ENCODE measurements at regions not wholly inside any gene's neighbourhood (a gene's known extent, or its start where the extent isn't known, plus 50 kb on each side); places are given as distances from the start of the nearest gene placed in this dataset.

DNA sequence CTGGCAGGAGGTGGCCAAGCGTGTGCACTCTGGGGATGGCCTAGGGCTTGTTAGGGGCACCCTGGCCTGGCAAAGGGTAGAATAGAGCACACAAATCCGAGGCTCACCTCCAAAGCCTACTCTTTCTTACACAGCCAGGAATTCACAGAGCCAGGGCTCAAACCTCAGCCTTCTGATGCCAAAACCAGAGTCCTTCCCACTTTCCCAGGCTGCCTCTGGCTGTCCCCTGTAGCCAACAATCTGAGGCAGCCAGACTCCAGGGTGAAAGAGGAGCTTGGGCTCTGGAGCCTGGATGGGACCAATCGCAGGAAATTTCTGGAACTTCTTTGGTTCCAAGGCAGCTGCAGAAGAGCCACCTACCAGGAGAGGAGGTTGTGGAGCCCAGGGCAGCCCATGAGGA, 127.9 kb downstream of the COPRS start:
- TF ChIP-seq, protein P1, sequence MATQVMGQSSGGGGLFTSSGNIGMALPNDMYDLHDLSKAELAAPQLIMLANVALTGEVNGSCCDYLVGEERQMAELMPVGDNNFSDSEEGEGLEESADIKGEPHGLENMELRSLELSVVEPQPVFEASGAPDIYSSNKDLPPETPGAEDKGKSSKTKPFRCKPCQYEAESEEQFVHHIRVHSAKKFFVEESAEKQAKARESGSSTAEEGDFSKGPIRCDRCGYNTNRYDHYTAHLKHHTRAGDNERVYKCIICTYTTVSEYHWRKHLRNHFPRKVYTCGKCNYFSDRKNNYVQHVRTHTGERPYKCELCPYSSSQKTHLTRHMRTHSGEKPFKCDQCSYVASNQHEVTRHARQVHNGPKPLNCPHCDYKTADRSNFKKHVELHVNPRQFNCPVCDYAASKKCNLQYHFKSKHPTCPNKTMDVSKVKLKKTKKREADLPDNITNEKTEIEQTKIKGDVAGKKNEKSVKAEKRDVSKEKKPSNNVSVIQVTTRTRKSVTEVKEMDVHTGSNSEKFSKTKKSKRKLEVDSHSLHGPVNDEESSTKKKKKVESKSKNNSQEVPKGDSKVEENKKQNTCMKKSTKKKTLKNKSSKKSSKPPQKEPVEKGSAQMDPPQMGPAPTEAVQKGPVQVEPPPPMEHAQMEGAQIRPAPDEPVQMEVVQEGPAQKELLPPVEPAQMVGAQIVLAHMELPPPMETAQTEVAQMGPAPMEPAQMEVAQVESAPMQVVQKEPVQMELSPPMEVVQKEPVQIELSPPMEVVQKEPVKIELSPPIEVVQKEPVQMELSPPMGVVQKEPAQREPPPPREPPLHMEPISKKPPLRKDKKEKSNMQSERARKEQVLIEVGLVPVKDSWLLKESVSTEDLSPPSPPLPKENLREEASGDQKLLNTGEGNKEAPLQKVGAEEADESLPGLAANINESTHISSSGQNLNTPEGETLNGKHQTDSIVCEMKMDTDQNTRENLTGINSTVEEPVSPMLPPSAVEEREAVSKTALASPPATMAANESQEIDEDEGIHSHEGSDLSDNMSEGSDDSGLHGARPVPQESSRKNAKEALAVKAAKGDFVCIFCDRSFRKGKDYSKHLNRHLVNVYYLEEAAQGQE (IDR thresholded peaks at IDR 0.05) = no peak
- TF ChIP-seq, protein P2, sequence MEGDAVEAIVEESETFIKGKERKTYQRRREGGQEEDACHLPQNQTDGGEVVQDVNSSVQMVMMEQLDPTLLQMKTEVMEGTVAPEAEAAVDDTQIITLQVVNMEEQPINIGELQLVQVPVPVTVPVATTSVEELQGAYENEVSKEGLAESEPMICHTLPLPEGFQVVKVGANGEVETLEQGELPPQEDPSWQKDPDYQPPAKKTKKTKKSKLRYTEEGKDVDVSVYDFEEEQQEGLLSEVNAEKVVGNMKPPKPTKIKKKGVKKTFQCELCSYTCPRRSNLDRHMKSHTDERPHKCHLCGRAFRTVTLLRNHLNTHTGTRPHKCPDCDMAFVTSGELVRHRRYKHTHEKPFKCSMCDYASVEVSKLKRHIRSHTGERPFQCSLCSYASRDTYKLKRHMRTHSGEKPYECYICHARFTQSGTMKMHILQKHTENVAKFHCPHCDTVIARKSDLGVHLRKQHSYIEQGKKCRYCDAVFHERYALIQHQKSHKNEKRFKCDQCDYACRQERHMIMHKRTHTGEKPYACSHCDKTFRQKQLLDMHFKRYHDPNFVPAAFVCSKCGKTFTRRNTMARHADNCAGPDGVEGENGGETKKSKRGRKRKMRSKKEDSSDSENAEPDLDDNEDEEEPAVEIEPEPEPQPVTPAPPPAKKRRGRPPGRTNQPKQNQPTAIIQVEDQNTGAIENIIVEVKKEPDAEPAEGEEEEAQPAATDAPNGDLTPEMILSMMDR (IDR thresholded peaks at IDR 0.05; ENCODE audit: low read depth, low read length, missing input control) = no peak
- no peak for TF ChIP-seq YY1 (IDR thresholded peaks at IDR 0.05)
- TF ChIP-seq, protein P3, sequence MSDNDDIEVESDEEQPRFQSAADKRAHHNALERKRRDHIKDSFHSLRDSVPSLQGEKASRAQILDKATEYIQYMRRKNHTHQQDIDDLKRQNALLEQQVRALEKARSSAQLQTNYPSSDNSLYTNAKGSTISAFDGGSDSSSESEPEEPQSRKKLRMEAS (IDR thresholded peaks at IDR 0.05) = no peak
- TF ChIP-seq GABPA (IDR thresholded peaks at IDR 0.05 in 1 of 2, conservative IDR thresholded peaks at IDR 0.05 in 1 of 2) = no peak
- TF ChIP-seq NR2F2 (IDR thresholded peaks at IDR 0.05) = no peak
- no peak for TF ChIP-seq JUND (IDR thresholded peaks at IDR 0.05)
- no peak for TF ChIP-seq RXRA (IDR thresholded peaks at IDR 0.05)
- TF ChIP-seq EGR1 (IDR thresholded peaks at IDR 0.05; ENCODE audit: low read depth in 2 of 2) = no peak
- TF ChIP-seq, protein P4, sequence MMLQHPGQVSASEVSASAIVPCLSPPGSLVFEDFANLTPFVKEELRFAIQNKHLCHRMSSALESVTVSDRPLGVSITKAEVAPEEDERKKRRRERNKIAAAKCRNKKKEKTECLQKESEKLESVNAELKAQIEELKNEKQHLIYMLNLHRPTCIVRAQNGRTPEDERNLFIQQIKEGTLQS (IDR thresholded peaks at IDR 0.05) = no peak
- no peak for TF ChIP-seq RAD21 (IDR thresholded peaks at IDR 0.05)
- TF ChIP-seq, protein P5, sequence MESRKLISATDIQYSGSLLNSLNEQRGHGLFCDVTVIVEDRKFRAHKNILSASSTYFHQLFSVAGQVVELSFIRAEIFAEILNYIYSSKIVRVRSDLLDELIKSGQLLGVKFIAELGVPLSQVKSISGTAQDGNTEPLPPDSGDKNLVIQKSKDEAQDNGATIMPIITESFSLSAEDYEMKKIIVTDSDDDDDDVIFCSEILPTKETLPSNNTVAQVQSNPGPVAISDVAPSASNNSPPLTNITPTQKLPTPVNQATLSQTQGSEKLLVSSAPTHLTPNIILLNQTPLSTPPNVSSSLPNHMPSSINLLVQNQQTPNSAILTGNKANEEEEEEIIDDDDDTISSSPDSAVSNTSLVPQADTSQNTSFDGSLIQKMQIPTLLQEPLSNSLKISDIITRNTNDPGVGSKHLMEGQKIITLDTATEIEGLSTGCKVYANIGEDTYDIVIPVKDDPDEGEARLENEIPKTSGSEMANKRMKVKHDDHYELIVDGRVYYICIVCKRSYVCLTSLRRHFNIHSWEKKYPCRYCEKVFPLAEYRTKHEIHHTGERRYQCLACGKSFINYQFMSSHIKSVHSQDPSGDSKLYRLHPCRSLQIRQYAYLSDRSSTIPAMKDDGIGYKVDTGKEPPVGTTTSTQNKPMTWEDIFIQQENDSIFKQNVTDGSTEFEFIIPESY (IDR thresholded peaks at IDR 0.05) = no peak
- TF ChIP-seq HNF4G (IDR thresholded peaks at IDR 0.05) = no peak

Data from liver (tissue), 3 donors.